NCI-H748 (cell line): ENCODE measurements at regions not wholly inside any gene's neighbourhood (a gene's known extent, or its start where the extent isn't known, plus 50 kb on each side); places are given as distances from the start of the nearest gene placed in this dataset.
"Not testable (repeated sequence)": the region's sequence is repeated elsewhere in the genome, so short reads cannot be mapped to it uniquely, and the experiment has no call there.

Experiments used
- DNase-seq: peaks from one replicate; lab custom pipeline; 2025; ENCODE audit not compliant: unreplicated experiment; lab: John Stamatoyannopoulos, UW

DNA sequence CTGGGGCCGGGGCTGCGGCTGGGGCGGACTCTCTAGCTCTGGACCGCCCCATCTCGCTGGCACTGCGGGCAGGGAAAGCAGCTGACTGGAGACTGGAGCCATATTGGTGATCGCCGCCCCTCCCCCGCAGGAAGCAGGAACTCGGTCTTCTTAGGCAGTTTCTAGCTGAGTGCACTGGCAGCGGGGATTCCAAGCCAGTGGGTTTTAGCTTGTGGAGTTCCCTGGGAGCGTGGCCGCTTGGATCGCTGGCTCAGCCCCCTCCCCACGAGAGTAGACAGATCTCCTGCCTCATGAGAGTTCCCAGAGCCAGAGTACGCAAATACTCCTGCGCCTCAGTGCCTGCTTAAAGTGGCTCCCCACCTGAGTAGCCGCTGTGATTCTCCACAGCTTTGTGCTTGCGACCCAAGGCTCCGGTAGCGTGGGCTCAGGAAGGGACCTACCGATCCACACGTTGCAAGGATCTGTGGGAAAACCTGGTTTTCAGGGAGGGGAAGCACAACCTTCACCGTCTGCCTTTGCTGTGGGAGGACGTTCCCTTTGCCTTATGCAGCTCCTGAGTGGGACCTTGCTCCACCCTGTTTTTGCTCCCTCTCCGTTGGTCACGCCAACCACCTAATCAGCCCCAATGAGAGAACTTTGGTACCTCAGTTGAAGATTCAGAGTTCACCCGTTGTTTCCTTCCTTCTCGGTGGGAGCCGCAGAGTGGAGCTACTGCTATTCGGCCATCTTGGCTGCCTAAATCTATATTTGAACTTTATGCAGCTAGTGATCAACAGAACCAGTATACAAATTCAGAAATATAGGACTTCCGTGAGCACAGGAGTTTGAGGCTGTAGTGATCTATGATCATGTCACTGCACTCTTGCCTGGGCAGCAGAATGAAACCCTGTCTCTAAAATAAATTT, 803.9 kb upstream of the PCDH10 start:
- DNase-seq: no peak

DNA sequence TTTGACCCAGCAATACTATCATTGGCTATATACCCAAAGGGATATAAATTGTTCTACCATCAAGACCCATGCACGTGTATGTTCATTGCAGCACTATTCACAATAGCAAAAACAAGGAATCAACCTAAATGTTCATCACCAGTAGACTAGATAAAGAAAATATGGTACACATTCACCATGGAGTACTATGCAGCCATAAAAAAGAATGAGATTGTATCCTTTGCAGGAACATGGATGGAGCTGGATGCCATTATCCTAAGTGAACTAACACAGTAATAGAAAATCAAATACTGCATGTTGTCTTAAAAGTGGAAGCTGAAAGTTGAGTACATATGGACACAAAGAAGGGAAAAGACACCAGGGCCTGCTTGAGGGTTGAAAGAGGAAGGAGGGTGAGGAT, 803.1 kb upstream of the PCDH10 start:
- no peak for DNase-seq

DNA sequence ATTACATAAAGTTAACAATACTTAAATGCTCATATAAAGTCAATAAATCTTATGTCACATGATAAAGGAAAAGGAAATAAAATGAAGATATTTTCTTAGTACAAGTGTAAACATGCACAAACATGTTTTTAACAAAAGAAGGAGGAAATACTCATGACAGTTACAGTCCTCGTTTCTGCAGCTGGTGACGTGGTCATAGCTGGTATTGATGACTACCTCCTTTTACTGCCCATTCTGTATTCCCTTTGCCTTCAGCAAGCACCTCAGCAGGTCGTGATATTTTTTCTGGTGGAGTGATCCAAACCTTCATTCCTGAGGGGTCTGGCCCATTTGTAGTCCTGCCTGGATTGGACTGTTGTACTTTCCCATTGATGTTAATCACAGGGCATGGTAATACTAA, 797.5 kb upstream of the PCDH10 start:
- DNase-seq: not testable (repeated sequence)

DNA sequence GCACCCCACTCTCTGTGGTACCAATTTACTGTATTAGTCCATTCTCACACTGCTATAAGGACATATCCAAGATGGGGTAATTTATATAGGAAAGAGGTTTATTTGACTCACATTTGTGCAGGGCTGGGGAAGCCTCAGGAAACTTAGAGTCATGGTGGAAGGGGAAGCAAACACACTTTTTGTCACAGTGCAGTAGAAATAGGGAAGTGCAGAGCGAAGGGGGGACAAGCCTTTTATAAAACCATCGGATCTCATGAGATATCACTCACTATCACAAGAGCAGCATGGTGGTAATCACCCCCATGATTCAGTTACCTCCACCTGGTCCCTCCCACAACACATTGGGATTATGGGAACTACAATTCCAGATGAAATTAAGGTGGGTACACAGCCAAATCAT, 766.9 kb upstream of the PCDH10 start:
- no peak for DNase-seq

DNA sequence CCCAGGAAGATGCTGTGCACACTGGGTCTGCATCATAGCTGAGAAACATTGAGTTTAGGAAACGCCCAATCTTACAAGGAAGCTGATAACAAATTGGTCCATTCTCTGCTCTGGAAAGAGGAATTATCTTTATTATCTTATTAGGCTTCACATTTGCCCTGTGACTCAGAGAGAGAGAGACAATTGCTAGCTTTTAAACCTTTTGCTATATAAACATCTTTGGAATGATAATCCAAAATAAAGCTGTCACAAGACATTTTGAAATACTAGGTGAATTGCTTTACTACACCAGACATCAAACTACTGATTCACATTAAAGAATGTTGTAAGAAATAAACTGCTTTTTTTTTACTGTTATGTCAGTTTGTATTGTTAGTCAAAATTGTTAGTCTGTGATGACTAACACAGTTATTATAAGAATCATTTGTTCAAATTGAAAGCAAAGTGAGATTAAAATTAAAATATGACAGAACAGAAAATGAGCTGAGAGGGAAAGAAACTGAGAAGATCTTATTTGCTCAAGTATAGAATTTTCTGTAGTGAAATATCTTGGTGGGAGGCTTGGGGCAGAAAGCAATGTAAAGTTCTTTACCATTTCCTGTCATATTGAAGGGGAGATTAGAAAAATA, 765.4 kb upstream of the PCDH10 start:
- DNase-seq: no peak

DNA sequence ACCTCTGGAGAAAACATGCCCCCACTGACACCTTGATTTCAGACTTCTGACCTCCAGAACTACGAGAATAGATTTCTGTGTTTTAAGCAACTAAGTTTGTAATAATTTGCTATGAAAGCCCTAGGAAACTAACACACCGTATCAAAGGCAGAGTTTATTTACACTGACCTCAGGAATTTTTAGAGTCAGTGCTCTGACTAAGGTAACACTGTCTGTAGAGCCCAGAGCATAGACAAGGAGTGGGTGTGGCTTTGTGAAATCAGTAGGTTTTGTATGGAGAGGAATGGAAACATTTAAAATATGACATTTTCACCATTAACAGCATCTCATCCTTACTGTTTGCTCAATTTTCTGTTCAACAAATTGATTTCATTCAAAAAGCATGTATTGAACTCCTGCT, 764.4 kb upstream of the PCDH10 start:
- DNase-seq: no peak

DNA sequence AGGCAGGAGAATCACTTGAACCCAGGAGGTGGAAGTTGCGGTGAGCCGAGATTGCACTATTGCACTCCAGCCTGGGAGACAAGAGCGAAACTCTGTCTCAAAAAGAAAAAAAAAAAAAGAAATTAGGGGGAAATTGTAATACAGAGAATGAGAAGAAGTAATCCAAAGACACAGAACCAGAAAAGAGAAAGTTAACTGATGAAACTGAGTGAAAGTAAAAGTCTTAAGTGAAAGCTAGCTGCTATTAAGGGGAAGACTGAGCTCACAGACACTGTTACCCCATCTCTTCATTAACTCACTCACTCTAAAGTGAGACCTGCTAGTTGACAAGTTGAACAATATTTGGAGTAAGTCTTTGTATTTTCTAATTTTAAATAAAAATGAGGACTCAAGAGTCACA, 763.0 kb upstream of the PCDH10 start:
- no peak for DNase-seq

DNA sequence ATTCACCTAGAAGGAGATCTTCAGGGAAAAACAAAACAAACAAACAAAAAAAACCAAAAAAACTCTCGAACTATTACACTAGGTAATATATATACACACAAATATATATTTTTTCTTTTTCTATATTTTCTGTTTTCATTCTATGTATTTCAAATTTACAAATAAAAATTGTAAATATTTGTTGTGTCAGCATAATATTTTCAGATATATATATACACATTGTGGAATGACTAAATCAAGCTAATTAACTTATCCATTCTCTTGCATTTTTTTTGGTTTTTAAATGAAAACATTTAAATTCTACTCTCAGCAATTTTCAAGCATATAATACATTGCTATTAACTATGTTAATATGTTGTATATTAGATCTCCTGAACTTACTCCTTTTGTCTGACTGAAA, 762.0 kb upstream of the PCDH10 start:
- DNase-seq: no peak

DNA sequence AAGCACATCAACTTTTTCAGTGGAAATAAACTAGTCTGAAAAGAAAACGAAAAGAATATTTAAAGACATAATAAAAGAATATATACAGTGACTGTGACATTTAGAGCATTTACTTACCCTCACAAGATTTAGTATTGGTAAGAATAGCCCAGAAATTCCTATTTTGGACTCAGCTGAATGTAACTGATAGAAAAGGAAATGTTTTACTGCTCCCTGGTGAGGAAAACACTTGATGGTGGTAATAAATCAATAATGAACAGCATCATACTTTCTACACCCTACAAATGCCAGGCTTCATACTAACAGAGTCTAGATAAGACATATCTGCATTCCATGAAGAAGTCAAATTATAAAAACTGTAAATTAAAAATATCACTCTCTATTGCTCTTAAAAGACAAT, 753.5 kb upstream of the PCDH10 start:
- DNase-seq: no peak

DNA sequence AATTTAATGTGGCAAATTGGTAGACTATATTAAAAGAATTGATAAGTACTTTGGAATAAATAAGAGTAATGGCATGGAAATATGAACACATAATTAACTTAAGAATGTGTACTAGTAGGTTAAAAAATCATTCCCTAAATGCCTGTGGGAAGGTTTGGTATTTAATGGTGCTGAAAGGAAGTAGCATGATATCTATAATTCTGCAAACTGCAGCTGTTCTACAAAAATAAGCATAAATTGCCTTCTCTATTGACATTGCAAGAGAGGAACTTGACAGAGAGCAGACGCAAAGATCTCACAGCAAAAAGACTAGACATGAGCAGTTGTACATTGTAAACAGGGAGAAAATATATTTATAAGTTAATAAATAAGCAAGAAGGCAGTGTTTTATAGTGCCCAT, 752.5 kb upstream of the PCDH10 start:
- DNase-seq: no peak

DNA sequence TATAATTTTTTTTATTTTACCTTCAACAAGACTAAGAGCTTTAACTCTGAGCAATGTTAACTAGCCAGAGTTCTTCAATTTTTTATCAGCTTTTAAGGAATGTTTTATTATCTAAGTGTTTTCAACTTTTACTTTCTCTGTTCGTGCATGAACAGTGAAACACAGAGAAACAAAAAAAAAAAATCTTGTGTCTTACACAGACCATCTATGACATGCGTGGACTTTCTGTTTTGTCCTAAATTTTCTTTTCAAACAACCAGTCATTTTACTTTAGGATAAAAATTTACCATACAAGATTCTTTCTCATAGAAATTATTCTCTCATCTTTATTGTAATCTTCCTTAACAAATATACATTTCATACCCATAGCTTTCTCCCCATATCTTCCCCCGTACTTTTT, 731.9 kb upstream of the PCDH10 start:
- no peak for DNase-seq

DNA sequence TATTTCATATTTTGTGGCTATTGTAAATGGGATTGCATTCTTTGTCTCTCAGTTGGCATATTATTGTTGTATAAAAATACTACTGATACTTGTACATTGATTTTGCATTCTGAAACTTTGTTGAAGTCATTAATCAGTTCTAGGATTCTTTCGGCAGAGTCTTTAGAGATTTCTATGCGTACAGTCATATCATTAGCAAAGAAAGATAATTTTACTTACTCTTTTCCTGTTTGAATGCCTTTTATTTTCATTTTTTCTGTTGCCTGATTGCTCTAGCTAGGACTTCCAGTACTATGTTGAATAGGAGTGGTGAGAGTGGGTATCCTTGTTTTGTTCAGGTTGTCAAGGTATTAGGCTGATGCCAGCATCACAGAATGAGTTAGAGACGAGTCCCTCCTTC, 722.0 kb upstream of the PCDH10 start:
- no peak for DNase-seq

DNA sequence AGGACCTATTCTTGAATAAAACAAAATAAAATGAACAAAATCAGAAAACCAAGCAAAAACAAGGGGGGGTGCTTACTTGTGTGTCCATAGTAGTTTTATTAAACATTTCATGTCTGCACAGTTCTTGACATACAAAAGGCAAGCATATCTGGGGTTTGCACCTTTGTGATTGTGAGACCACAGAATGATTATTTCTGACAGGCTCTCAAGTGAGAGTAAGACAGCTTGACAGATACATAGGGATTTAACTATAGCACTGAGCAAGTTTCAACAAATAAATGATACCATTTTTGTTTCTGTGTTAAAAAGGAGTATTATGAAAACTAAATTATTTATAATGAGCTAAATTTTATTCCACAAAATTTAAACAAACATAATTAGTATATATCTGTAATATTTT, 712.0 kb upstream of the PCDH10 start:
- no peak for DNase-seq

DNA sequence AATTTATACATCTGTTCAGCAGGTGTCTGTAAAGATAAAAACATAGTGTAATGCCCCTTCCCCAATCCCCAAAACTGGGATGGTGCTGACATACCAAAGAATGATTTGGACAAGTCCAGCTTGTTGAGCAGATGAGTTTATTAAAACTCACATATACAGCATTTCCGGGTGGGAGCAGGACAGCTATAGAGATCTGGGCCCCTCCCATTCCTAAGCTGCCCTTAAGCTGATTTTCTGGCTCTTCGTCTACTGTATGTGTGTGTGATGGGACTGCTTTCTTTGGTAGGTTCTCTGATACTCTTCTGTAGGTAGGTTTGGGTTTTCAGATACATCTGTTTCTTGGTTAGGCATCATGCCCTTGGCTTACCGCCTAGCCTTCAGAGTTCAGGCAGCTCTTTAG, 703.7 kb upstream of the PCDH10 start:
- no peak for DNase-seq

DNA sequence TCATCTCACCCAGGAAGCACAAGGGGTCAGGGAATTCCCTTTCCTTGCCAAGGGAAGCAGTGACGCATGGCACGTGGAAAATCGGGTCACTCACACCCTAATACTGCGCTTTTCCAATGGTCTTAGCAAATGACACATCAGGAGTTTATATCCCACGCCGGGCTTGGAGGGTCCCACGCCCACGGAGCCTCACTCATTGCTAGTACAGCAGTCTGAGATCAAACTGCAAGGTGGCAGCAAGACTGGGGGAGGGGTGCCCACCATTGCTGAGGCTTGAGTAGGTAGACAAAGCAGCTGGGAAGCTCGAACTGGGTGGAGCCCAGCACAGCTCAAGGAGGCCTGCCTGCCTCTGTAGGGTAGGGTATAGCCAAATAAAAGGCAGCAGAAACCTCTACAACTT, 691.1 kb upstream of the PCDH10 start:
- not testable (repeated sequence) for DNase-seq

DNA sequence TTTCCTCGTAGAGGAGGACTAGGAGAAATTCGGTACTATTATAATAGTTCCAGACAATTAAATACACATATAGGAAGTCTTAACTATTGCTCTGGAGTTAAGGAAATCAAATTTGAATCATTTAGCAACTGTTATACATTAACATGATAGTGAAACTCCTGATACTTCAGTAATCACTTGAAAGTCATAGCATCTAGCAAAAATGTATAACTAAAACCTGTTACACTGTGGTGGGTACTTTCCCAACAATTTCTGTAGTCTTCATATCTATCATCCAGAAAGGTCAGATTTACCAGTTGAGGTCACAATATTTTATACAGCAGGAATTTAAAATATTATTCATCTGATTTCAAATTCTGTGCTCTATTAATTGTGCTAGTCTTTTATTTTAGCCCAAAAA, 669.6 kb upstream of the PCDH10 start:
- no peak for DNase-seq

DNA sequence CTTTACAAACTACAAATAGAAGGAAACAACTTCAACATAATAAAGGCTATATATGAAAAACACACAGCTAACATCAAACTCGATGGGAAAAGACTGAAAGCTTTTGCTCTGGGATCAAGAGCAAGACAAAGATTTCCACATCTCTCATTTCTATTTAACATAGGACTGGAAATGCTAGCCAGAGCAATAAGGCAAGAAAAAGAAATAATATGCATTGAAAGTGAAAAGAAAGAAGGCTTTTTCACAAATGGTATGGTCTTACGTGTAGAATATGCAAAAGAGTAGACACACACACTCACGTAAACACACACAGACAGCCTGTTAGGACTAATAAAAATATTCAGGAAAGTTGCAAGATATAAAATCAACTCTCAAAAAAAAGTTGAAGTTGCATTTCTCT, 660.5 kb upstream of the PCDH10 start:
- no peak for DNase-seq

DNA sequence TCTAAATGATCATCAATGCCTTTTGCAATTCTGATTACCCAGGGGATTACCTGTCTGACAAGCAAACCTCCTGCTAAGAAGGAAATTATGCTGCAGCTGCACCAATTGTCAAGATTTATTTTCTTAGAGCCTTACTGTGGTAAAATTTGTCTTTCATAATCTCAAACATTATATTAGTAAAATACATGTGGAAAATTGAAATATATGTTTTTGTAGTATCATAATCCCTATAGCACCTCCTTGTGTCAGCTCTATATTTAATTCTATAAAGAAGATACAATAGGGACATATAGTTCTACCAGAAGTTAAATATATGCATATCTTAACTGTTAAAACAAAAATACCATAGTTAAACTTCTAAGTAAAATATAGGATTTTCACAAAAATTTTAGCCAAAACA, 655.6 kb upstream of the PCDH10 start:
- no peak for DNase-seq

DNA sequence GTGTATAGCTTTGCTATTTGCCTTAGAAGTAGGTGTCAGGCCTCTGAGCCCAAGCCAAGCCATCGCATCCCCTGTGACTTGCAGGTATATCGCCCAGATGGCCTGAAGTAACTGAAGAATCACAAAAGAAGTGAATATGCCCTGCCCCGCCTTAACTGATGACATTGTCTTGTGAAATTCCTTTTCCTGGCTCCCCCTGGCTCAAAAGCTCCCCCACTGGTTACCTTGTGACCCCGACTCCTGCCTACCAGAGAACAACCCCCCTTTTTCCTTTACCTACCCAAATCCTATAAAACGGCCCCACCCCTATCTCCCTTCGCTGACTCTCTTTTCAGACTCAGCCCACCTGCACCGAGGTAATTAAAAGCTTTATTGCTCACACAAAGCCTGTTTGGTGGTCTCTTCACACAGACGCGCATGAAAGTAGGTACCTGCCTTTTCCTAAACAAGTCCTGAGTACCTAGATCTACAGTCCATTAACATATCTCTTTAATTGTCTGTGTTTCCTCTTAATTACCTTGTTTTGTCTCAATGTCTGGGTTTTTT, 653.8 kb upstream of the PCDH10 start:
- peak; percentile 6 for DNase-seq

DNA sequence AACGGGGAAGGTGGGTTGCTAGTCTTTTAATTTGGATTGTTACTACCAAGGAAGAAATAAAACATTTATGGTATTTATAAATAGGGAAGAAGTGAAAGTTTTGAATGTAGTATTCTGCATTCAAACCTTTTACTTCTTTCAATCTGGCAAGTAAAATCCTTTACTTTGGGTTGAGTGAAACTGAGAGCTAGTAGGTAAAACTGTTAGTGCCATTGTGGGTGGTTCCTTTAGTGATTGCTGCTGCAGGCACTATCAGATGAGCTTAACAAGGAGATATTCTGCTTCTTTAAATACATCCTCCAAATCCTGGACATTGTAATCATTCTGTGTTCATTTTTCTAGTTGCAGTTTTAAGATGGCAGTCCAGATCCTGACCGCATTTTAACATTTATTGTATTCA, 650.9 kb upstream of the PCDH10 start:
- DNase-seq: no peak

DNA sequence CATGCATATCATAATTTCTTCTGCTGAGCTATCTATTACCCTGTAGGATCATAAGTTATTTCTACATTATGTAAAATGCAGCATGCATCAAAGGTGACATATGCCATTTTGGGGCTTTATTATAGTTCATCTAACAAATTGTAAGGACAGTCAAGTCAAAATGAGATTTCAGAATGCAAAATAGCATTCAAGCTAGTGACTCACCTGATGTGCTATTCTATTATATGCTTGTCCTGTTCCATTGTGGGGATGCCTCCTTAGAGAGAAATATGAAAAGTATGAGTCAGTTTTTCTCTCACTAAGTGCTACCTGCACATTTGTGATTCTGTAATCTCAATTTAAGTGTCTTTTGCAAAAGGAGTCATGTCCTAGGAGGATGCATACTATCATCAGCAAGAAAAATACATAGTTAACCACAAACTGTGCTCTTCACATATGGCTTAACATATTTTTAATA, 647.0 kb upstream of the PCDH10 start:
- DNase-seq: no peak

DNA sequence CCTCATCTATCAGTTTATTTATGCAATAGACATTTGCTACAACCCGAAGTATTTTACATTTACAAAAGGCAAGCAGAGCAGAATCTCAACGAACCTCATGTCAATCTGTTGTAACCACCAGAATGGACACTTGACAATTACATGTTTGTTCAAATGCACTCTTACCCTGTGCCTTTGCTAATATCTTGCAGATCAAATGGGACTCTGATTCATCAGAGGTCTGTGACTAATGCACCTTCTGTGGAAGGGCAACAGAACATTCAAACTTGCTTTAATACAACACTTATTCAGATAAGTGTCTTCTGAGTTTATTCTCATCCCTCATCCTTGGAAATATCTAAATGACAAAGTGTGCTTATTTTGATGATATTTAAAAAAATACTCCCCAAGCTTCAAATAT, 644.7 kb upstream of the PCDH10 start:
- no peak for DNase-seq
